Hepatocyte (in vitro differentiated cells): ENCODE measurements at regions not wholly inside any gene's neighbourhood (a gene's known extent, or its start where the extent isn't known, plus 50 kb on each side); places are given as distances from the start of the nearest gene placed in this dataset.

Experiments used
- DNase-seq: peaks from one replicate; pipeline ENCODE4 v3.0.0-alpha.2; 2016; ENCODE audit warnings: low spot score
- H2AFZ ChIP-seq: fragments of 200-600 bp; sonication (generic); 2 replicates; pipeline ENCODE4 v1.6.0; 2016; ENCODE audit warnings: antibody characterized with exemption, mild to moderate bottlenecking
- H3K27ac ChIP-seq: fragments of 200-600 bp; sonication (generic); 2 replicates; pipeline ENCODE4 v1.5.1; 2016; ENCODE audit warnings: mild to moderate bottlenecking
- H3K27me3 ChIP-seq: fragments of 200-600 bp; sonication (generic); 2 replicates; pipeline ENCODE4 v1.6.1; 2016
- H3K36me3 ChIP-seq: fragments of 200-600 bp; sonication (generic); replicated peaks from 2 replicates; pipeline ENCODE4 v1.5.1; 2016; ENCODE audit warnings: low read depth; ENCODE audit not compliant: insufficient read depth
- H3K4me1 ChIP-seq: fragments of 200-600 bp; sonication (generic); 2 replicates; pipeline ENCODE4 v1.5.1; 2016; ENCODE audit warnings: mild to moderate bottlenecking, moderate library complexity; ENCODE audit not compliant: insufficient read depth
- H3K4me2 ChIP-seq: fragments of 200-600 bp; sonication (generic); 2 replicates; pipeline ENCODE4 v1.6.0; 2016
- H3K4me3 ChIP-seq: fragments of 200-600 bp; sonication (generic); 2 replicates; pipeline ENCODE4 v1.5.1; 2016; ENCODE audit warnings: mild to moderate bottlenecking
- H3K79me2 ChIP-seq: fragments of 200-600 bp; sonication (generic); 2 replicates; pipeline ENCODE4 v1.6.0; 2017; ENCODE audit warnings: mild to moderate bottlenecking
- H3K9me2 ChIP-seq: fragments of 200-600 bp; sonication (generic); replicated peaks from 2 replicates; pipeline ENCODE4 v1.6.0; 2017; ENCODE audit warnings: mild to moderate bottlenecking; ENCODE audit not compliant: insufficient read depth
- H3K9me3 ChIP-seq: fragments of 200-600 bp; sonication (generic); 2 replicates; pipeline ENCODE4 v1.5.1; 2016; ENCODE audit warnings: low read depth, mild to moderate bottlenecking
- H4K20me1 ChIP-seq: fragments of 200-600 bp; sonication (generic); 2 replicates; pipeline ENCODE4 v1.6.0; 2016; ENCODE audit warnings: mild to moderate bottlenecking; ENCODE audit not compliant: insufficient read depth, poor library complexity, severe bottlenecking
- EZH2 ChIP-seq: fragments of 200-600 bp; sonication (generic); IDR thresholded peaks from 2 replicates; pipeline ENCODE4 v1.6.1; 2016; ENCODE audit warnings: antibody characterized with exemption, mild to moderate bottlenecking, borderline replicate concordance
- EZH2phosphoT487 ChIP-seq: fragments of 200-600 bp; sonication (generic); IDR thresholded peaks from one replicate; pipeline ENCODE4 v1.6.1; 2018; ENCODE audit warnings: antibody characterized with exemption, mild to moderate bottlenecking, low read depth, moderate library complexity; ENCODE audit not compliant: unreplicated experiment, severe bottlenecking
- WGBS: methylation state at CpG from one replicate; pipeline ENCODE4 v1.1.6; 2016; ENCODE audit warnings: low lambda C conversion rate; ENCODE audit errors: missing lambda C conversion rate; 5-methylcytosine and 5-hydroxymethylcytosine counted together
- TF ChIP-seq, protein P1 (sequence below): fragments of 200-600 bp; sonication (generic); IDR thresholded peaks from 2 replicates; pipeline ENCODE4 v1.5.1; 2016; ENCODE audit warnings: antibody characterized with exemption, mild to moderate bottlenecking; ENCODE audit not compliant: poor library complexity

DNA sequence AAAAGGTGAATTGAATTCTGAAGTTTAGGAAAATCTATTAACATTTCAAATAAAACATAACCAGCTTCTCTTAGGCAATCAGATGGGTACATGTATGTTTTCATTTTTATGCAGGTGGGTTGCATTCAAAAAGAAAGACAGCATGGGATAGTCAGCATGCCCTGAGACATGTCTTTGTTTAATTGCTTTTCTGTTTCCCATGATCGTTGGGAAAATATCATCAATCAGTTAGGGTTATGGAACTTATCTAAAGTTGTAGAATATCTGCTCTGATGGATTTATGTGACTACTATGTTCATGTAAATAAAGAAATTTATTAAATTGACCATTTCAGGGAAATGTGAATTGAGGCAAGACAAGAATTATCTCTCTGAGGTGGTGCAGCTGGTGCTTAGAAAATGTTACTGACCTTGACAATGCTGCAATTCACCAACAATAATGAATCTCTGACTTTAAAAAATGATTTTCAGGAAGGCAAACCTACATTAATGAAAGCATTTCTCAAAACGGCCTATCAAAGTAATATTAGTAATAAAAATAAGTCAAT is 112.7 kb downstream of the RFPL4B start:
- Histone ChIP-seq H3K79me2 (no peaks in the 10 kb centered on the region), H4K20me1 (no peaks in the 10 kb centered on the region), H3K9me3 (no peaks in the 10 kb centered on the region), H3K27me3 (no peaks in the 10 kb centered on the region), H3K36me3 (no peaks in the 10 kb centered on the region), H3K4me3 (no peak overlapping the region), H3K4me1 (no peaks in the 10 kb centered on the region), H3K9me2 (no peaks in the 10 kb centered on the region), H3K4me2 (no peak overlapping the region), H3K27ac (no peak overlapping the region), H2AFZ (no peak overlapping the region)
- TF ChIP-seq, protein P1, sequence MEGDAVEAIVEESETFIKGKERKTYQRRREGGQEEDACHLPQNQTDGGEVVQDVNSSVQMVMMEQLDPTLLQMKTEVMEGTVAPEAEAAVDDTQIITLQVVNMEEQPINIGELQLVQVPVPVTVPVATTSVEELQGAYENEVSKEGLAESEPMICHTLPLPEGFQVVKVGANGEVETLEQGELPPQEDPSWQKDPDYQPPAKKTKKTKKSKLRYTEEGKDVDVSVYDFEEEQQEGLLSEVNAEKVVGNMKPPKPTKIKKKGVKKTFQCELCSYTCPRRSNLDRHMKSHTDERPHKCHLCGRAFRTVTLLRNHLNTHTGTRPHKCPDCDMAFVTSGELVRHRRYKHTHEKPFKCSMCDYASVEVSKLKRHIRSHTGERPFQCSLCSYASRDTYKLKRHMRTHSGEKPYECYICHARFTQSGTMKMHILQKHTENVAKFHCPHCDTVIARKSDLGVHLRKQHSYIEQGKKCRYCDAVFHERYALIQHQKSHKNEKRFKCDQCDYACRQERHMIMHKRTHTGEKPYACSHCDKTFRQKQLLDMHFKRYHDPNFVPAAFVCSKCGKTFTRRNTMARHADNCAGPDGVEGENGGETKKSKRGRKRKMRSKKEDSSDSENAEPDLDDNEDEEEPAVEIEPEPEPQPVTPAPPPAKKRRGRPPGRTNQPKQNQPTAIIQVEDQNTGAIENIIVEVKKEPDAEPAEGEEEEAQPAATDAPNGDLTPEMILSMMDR, result no peak
- TF ChIP-seq EZH2phosphoT487, result no peak
- no peak for TF ChIP-seq EZH2
- WGBS, result 59% methylated on average over 2 of the region's 2 CpGs
- no peak for DNase-seq

DNA sequence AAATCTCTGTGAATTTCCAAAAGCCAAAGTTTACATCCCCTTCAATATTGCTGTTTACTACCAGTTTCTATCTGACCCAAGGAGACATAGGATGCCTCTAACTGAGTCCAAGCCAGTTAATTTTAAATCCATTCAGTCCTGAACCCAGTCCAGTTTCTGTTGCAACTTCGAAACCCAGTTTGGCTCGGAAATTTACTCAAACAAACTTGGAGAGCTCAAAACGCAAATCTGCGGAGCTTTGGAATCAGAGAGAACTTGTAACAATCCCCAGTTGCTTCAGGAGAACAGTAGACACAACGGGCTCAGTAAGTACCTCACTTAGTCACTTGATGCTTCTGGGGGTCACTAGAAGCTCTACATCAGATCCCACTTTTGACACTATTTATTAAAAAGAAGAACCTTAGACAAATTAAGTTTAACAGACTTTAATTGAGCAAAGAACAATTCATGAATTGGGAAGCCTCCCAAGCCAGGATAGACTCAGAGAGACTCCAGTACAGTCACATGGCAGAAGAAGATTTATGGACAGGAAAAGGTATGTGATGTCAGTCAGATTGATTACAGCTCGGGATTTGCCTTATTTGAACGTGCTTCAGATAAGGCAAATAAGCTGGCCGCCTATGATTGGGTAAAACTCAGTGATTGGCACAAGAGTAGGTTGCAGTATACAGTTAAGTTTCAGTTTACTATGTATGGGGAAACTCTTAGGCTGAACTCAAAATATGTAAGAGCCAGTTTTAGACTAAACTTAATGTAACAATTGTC is 118.0 kb downstream of the RFPL4B start:
- Histone ChIP-seq H3K27me3 (no peaks in the 10 kb centered on the region), H3K9me3 (no peaks in the 10 kb centered on the region), H3K4me3 (no peak overlapping the region), H3K4me2 (no peak overlapping the region), H3K27ac (no peak overlapping the region), H3K79me2 (no peaks in the 10 kb centered on the region), H2AFZ (no peak overlapping the region), H3K4me1 (no peaks in the 10 kb centered on the region), H3K36me3 (no peaks in the 10 kb centered on the region), H3K9me2 (no peaks in the 10 kb centered on the region), H4K20me1 (no peaks in the 10 kb centered on the region)
- WGBS, result 81% methylated on average over 8 of the region's 8 CpGs
- TF ChIP-seq, protein P1, result no peak
- TF ChIP-seq EZH2, result no peak
- no peak for TF ChIP-seq EZH2phosphoT487
- no peak for DNase-seq

DNA sequence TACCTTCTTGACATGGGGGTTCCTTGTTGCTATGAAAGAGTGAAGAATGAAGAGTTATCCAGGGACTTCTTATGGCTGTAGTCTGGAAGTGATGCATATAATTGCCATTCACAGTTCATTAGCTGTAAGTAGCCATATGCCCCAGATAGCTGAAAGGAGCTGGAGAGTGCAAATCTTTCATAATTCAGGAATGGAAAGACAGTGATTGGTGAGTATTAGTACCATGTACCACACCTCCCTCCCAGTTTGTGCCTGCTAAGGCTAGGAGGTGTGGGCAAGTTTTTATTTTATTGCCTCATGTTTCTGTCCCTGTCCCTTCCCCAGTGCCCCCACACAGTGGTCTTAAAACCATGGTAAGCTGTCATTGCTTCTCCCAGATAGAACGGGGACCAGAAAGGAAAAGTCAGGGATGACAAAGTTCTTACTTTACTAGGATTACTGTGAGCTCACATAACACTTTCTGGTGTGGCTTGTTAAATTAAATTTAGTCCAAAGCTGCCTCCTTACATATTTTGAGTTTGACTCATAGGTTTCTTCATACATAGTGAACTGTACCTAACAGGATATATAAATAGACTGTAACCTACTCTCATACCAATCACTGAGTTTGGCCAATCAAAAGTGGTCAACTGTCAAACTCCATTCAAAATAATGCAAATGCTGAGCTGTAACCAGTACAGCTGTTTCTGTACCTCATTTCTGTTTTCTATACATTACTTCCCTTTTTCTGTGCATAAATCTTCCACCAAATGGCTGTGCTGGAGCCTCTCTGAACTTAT is 119.4 kb downstream of the RFPL4B start:
- H2AFZ ChIP-seq, result no peak overlapping the region
- 83% methylated on average over 1 of the region's 1 CpG for WGBS
- no peak overlapping the region for H3K27ac ChIP-seq

More for the DNA sequence above, 119.4 kb downstream of the RFPL4B start:
- H3K27me3 ChIP-seq, result no peaks in the 10 kb centered on the region
- H3K36me3 ChIP-seq, result no peaks in the 10 kb centered on the region
- no peak for TF ChIP-seq EZH2
- TF ChIP-seq, protein P1, result no peak
- no peaks in the 10 kb centered on the region for H4K20me1 ChIP-seq
- no peaks in the 10 kb centered on the region for H3K9me2 ChIP-seq
- H3K4me1 ChIP-seq, result peaks cover 9% of the 10 kb centered on the region
- no peak overlapping the region for H3K4me3 ChIP-seq
- DNase-seq, result no peak
- no peak overlapping the region for H3K4me2 ChIP-seq
- no peaks in the 10 kb centered on the region for H3K79me2 ChIP-seq
- H3K9me3 ChIP-seq, result no peaks in the 10 kb centered on the region
